HG02885 (cell line): ENCODE measurements at regions not wholly inside any gene's neighbourhood (a gene's known extent, or its start where the extent isn't known, plus 50 kb on each side); places are given as distances from the start of the nearest gene placed in this dataset.
A peak's percentile ranks its signal among the peaks of the same experiment; 100 is the strongest.

Source experiments
- ATAC-seq: cut with Tn5 transposase; IDR thresholded peaks from one replicate; pipeline ENCODE4 v1.9.1; 2021; ENCODE audit warnings: mild to moderate bottlenecking; ENCODE audit not compliant: unreplicated experiment, poor library complexity

- ATAC-seq, result no peak
Measured at GRCh38 chr18:70457223-70457622, 168.4 kb downstream of the SOCS6 start.

GRCh38 chr18:70456376-70456775, 167.5 kb downstream of the SOCS6 start:
- ATAC-seq, result no peak

DNA sequence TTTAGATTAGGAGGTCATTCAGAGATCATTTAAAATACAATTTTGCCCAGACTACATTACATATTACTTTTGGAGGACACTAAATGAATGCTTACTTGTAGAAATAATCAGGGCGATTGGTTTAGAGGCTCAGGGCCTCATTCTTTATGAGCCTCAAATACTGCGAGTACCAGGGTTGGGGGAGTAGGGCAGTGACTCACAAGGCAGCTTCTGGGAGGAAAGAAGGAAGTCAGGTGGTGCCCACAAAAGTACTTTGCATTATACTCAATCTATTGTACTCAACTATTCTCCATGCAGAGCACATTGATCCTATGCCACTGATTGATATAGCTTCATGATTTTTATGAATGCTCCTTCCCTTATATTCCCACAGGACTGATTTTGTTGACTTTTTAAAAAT, 166.9 kb downstream of the SOCS6 start:
- no peak for ATAC-seq

- peak; percentile 87 for ATAC-seq
Measured at GRCh38 chr18:70454704-70455322, 166.0 kb downstream of the SOCS6 start.

- ATAC-seq, result no peak
Measured at GRCh38 chr18:70453058-70453775, 164.4 kb downstream of the SOCS6 start.

- no peak for ATAC-seq
Measured at GRCh38 chr18:70452501-70452900, 163.7 kb downstream of the SOCS6 start.

GRCh38 chr18:70450426-70451253, 161.8 kb downstream of the SOCS6 start:
- ATAC-seq, result no peak

- ATAC-seq, result no peak
Measured at GRCh38 chr18:70448588-70448987, 159.7 kb downstream of the SOCS6 start.

DNA sequence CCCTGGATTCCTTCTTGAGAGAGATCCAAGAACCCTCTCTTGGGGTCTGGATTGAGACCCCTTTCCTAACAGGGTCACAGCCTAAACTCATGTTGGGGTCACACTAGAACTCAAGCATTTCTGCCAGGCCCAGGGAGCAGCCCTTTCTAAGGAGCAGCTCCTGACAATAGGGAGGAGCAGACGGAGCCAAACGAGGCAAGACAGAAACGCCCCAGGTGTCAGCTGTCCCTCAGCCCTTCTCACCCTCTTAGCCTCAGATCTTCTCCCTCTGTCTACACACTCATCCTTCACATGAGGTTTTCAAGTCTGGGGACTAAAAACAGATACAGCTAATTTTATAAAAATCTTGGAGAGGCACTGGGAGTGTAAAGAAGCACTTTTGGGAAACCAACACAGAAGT, 157.2 kb downstream of the SOCS6 start:
- ATAC-seq, result no peak

DNA sequence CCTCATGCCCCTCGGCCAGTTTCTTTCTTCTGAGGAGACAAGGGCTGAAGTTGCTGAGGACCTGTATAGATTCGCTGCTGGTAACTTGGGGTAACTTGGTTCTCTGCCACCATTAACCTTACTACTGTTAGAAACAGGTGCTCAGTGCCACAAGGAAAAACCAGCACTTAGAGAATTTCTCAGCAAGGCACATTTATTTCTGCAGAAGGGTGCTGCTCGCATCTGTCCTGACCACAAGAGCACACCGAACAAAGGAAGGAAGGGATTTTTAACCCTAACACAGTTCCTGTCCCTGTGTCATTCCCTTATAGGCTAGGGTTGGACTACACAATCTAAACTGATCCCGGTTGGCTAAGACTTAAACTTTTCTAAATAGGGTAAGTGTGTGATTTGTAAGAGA, 154.1 kb downstream of the SOCS6 start:
- ATAC-seq, result no peak

DNA sequence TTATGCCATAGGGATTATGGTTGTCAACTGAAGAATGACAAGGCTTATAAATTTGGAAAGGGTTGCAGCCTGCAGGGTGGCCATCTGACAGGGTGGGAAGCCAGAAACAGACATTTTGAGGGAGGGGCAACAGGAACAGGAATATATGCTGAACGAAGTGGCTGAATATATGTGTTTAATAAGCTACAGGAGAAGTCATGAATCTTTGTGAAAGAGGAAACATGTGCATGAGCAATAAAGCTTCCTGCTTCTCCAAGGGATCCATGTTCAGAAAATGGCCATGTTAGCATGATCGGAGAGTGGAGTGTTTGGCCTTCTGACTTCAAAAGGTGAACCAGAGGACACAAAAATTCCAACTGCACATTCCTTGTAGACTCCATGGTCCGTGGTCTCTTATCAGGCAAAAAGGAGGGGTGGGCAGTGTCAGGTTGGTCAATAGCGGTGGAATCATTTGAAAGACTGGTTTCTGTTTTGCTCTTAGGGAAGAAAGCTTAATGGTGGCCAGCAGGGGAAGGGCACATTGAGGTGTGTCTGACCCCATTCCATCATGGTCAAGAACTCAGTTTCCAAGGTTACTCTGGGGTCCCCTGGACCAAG, 144.1 kb downstream of the SOCS6 start:
- no peak for ATAC-seq

DNA sequence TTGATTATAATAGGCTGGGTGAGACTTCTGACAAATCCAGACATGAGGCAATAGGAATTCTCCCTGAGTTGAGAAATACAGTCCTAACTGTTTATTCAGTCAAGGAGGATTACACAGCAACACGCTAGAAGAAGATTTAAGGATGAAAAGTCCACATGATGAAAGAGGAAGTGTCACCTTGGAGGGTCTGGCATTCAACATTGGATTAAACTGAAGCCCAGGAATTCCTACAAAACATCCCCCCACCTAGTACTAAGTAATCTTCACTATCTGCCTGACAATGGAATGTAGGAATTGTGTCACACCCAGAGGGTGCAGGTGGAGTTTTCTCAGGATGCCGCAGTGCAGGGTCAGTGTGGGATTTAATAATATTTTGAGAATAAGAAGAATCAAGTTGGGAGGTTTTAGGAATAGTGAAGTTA, 142.4 kb downstream of the SOCS6 start:
- ATAC-seq, result no peak

DNA sequence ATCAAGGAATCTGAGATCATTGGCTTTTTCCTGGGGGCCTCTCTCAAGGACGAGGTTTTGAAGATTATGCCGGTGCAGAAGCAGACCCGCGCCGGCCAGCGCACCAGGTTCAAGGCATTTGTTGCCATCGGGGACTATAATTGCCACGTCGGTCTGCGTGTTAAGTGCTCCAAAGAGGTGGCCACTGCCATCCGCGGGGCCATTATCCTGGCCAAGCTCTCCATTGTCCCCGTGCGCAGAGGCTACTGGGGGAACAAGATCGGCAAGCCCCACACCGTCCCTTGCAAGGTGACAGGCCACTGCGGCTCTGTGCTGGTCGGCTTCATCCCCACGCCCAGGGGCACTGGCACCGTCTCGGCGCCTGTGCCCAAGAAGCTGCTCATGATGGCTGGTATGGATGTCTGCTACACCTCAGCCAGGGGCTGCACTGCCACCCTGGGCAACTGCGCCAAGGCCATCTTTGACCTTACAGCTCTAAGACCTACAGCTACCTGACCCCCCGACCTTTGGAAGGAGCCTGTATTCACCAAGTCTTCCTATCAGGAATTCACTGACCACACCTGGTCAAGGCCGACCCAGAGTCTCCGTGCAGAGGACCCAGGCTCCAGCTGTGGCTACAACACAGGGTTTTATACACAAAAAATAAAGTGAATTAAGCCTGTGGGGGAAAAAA, 141.8 kb downstream of the SOCS6 start:
- ATAC-seq, result no peak

DNA sequence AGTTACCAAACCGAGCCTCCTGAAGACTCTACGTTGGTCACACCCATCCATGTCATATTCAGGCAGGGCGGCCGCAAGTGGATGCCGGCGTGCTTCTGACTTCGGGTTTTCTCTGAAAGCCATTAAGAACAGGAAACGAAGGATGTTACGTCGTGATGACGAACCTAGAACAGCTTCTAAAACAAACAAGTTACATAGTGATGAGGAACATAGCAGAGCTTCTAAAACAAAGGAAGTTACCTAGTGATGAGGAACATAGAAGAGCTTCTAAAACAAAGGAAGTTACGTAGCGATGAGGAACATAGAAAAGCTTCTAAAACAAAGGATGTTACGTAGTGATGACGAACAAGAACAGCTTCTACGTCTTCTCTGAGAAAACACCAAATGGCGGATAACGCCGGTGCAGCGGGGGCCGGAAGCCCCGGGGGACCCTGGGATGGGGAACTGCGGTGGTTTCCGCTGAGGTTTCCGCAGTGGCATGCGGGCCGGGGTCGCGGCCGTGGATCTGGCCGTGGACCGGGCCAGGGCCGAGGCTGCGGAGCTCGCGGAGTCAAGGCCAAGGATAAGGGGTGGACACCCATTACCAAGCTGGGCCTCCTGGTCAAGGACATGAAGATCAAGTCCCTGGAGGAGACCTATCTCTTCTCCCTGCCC, 141.1 kb downstream of the SOCS6 start:
- ATAC-seq, result no peak

GRCh38 chr18:70428439-70428838, 139.6 kb downstream of the SOCS6 start:
- ATAC-seq, result peak; percentile 99

DNA sequence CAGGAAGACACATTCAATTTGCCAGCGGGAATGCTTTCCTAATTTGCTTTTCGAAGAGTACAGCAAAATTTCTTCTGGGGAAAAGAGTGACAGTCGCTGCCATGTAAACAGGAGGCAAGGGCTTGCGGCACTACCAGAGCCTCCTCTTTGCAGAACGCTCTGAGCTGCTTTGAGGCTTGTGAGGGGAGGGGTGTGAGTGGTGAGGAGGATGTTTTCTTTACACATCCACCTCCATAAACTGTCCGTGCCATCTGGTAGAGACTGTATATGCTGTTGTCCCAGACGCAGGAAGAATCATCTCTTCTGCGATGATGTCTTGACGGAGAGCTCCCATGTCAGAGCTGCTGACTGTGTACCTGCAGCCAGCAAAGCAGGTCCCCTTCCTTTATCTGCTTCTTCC, 138.0 kb downstream of the SOCS6 start:
- no peak for ATAC-seq

- no peak for ATAC-seq
Measured at GRCh38 chr18:70425236-70425635, 136.4 kb downstream of the SOCS6 start.

- ATAC-seq, result no peak
Measured at GRCh38 chr18:70423988-70424387, 135.1 kb downstream of the SOCS6 start.

DNA sequence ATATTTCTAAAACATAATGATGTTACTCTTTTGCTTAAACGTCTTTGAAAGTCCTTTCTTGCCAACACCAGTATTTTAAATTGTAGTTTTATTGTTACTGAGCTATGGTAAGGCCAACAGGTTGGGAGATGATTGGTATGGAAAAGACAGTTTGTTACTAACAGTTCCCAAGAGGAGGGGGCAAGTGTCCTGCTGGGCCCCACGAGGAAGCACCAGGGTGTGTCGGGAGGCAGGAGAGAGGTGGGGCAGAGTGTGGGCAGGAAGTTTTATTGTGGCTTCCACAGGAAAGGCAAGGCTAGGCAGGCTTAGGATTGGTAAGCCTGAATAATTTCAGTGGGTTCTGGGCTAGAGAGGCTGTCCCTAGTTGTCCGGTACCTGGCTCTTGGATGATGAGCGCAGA, 134.3 kb downstream of the SOCS6 start:
- no peak for ATAC-seq

DNA sequence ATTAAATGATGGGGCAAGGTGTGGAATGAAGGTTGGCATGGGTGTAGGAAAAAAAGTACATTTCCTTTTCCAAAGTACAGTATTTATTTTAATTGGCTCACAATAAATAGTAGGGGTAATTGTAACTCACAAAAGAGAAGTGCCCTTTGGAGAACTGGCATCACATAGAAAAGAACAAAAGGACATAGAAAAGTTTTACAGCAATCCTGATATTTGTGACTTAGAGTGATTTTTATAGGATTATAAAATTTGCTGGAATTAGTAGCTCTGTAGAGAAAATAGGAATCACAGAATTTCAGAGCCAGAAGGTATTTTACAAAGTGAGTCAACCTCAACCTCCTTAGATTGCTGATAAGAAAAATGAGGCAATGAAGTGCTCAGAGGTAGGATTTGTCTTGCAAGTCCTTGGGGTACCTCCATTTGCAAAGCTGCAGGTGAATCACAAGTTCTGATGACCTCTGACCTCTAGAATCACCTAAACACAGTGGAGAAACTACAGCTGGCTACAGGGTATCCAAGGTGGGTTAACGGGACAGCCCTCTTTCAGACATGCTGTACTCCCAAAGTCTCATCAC, 133.6 kb downstream of the SOCS6 start:
- no peak for ATAC-seq
